ENCODE measurements at regions not wholly inside any gene's neighbourhood (a gene's known extent, or its start where the extent isn't known, plus 50 kb on each side); places are given as distances from the start of the nearest gene placed in this dataset.
A peak's percentile ranks its signal among the peaks of the same experiment; 100 is the strongest.

- peak; percentile 76 for DNase-seq (ENCODE audit: low spot score)
Measured at GRCh38 chr11:128031538-128032134, 555.7 kb downstream of the ETS1 start.

GRCh38 chr11:128029219-128029722, 558.1 kb downstream of the ETS1 start:
- no peak for DNase-seq (ENCODE audit: low spot score)

GRCh38 chr11:128026596-128026995, 560.8 kb downstream of the ETS1 start:
- peak; percentile 35 for DNase-seq (ENCODE audit: low spot score)

GRCh38 chr11:128022761-128023160, 564.6 kb downstream of the ETS1 start:
- DNase-seq (ENCODE audit: low spot score), result no peak

GRCh38 chr11:128022007-128022368, 565.4 kb downstream of the ETS1 start:
- no peak for DNase-seq (ENCODE audit: low spot score)

GRCh38 chr11:128021349-128022006, 565.9 kb downstream of the ETS1 start:
- no peak for DNase-seq (ENCODE audit: low spot score)

- DNase-seq (ENCODE audit: low spot score), result no peak
Measured at GRCh38 chr11:128018692-128019091, 568.7 kb downstream of the ETS1 start.

GRCh38 chr11:128005562-128005961, 581.8 kb downstream of the ETS1 start:
- DNase-seq (ENCODE audit: low spot score), result no peak

GRCh38 chr11:127998421-127998820, 588.9 kb downstream of the ETS1 start:
- DNase-seq (ENCODE audit: low spot score), result no peak

GRCh38 chr11:127997594-127997993, 589.8 kb downstream of the ETS1 start:
- no peak for DNase-seq (ENCODE audit: low spot score)

GRCh38 chr11:127996825-127997224, 590.5 kb downstream of the ETS1 start:
- DNase-seq (ENCODE audit: low spot score), result no peak

GRCh38 chr11:127995921-127996320, 591.4 kb downstream of the ETS1 start:
- no peak for DNase-seq (ENCODE audit: low spot score)

GRCh38 chr11:127994736-127995135, 592.6 kb downstream of the ETS1 start:
- no peak for DNase-seq (ENCODE audit: low spot score)

GRCh38 chr11:127993788-127994187, 593.6 kb downstream of the ETS1 start:
- peak; percentile 2 for DNase-seq (ENCODE audit: low spot score)

- no peak for DNase-seq (ENCODE audit: low spot score)
Measured at GRCh38 chr11:127993281-127993680, 594.1 kb downstream of the ETS1 start.

- no peak for DNase-seq (ENCODE audit: low spot score)
Measured at GRCh38 chr11:127986073-127986472, 601.3 kb downstream of the ETS1 start.

GRCh38 chr11:127972816-127973215, 614.5 kb downstream of the ETS1 start:
- DNase-seq (ENCODE audit: low spot score), result no peak

GRCh38 chr11:127971448-127971847, 615.9 kb downstream of the ETS1 start:
- no peak for DNase-seq (ENCODE audit: low spot score)

GRCh38 chr11:127966821-127967220, 620.5 kb downstream of the ETS1 start:
- DNase-seq (ENCODE audit: low spot score), result no peak

GRCh38 chr11:127965939-127966668, 621.3 kb downstream of the ETS1 start:
- DNase-seq (ENCODE audit: low spot score), result no peak

GRCh38 chr11:127962416-127962815, 624.9 kb downstream of the ETS1 start:
- no peak for DNase-seq (ENCODE audit: low spot score)

- no peak for DNase-seq (ENCODE audit: low spot score)
Measured at GRCh38 chr11:127950162-127950561, 637.2 kb downstream of the ETS1 start.

GRCh38 chr11:127943763-127944162, 643.6 kb downstream of the ETS1 start:
- no peak for DNase-seq (ENCODE audit: low spot score)

Data from SW480 (cell line).